ENCODE measurements at regions not wholly inside any gene's neighbourhood (a gene's known extent, or its start where the extent isn't known, plus 50 kb on each side); places are given as distances from the start of the nearest gene placed in this dataset.
"Not testable (repeated sequence)": the region's sequence is repeated elsewhere in the genome, so short reads cannot be mapped to it uniquely, and the experiment has no call there.

DNA sequence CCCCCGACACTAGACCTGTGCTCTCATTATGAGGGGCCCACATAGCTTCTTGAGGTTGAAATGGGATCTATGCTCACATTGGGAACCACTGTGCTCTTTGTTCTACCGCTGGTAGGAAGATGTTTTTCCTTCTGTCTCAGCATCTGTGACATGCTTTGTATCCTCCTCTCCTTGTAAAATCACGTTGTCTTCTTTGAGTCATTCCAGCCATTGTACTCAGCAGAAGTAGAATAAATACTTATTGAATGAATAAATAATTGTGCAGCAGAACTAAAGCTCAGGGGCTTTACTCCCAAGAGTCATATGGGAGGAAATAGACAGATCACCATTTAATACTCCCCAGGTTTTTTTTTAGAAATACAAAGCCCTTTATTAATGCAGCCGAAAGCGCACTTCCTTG is 66.3 kb upstream of the EDEM3 start:
- DNase-seq (ENCODE audit: low read depth in 3 of 3, low spot score in 1 of 3) = no peak

DNA sequence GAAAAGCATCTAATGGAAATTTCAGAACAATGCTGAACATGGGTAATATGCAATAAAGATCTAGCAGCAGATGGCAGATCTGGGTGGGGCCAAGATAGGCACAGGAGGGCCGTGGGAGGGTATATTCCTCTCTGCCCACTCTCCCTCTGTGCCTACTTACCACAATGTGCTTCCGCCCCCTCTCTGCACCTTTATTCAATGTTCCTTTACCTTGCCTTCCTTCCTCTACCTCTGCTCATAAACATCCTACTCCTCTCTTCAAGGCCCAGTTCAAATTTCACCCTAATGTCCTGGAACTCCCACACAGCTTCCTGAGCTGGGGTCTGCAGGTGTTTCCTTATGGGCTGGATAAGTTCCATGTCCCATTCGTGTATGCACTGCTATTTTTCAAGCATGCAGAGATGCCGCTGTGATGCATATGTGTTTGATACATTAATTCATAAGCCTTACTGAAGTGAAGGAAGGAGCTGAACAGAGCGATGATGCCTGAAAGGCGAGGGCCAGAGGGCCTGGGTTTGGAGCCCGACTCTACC is 65.6 kb upstream of the EDEM3 start:
- DNase-seq (ENCODE audit: low read depth in 3 of 3, low spot score in 1 of 3) = no peak

DNA sequence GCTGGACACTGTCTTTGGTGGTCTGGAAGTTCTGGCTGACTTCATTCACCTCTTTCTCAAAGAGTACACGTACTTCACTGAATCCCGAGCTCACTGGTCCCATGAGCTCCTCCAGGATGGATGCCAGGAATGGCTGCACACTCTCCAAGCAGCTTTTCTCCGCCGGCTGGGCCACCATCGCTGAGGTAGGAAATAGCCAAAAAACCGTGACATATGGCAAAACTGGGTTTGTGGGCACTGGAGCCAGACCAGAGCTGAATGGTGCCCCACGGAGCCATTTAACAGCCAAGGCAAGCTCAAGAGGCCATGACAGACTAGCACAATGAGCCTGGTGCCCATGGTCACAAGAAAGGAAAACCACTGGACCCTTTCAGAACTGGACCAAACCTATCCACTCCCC is 64.0 kb upstream of the EDEM3 start:
- no peak for DNase-seq (ENCODE audit: low read depth in 3 of 3, low spot score in 1 of 3)

DNA sequence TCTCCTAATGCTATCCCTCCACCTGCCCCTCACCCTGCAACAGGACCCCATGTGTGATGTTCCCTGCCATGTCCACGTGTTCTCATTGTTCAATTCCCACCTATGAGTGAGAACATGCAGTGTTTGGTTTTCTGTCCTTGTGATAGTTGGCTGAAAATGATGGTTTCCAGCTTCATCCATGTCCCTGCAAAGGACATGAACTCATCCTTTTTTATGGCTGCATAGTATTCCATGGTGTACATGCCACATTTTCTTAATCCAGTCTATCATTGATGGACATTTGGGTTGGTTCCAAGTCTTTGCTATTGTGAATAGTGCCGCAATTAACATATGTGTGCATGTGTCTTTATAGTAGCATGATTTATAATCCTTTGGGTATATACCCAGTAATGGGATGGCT is 62.3 kb upstream of the EDEM3 start:
- not testable (repeated sequence) for DNase-seq (ENCODE audit: low read depth in 3 of 3, low spot score in 1 of 3)

DNA sequence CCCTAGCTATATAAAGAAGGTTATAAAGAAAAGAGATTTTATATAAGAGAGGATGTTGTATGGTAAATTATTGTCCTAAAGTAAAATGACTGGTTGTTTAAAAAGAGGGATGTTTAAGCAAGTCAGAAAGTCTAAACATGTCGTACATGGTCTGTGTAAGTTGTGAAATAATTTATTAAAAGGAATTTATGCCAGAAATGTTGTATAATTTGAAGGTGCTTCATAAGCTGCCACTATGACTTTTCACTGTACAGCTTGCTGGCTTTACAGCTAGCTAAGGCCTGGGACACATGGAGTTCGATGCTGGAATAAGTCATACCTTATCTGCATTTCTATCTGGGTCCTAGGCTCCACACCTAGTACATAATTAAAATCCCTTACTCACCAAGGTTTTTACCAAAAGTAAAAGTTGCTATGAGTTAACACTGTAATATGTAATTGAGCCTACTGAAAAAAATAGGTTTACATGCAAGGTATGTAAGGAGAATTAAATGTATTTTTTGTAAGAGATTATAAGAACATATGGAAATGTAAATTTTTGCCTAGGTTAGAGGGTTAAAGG is 59.0 kb upstream of the EDEM3 start:
- DNase-seq (ENCODE audit: low read depth in 3 of 3, low spot score in 1 of 3) = no peak

DNA sequence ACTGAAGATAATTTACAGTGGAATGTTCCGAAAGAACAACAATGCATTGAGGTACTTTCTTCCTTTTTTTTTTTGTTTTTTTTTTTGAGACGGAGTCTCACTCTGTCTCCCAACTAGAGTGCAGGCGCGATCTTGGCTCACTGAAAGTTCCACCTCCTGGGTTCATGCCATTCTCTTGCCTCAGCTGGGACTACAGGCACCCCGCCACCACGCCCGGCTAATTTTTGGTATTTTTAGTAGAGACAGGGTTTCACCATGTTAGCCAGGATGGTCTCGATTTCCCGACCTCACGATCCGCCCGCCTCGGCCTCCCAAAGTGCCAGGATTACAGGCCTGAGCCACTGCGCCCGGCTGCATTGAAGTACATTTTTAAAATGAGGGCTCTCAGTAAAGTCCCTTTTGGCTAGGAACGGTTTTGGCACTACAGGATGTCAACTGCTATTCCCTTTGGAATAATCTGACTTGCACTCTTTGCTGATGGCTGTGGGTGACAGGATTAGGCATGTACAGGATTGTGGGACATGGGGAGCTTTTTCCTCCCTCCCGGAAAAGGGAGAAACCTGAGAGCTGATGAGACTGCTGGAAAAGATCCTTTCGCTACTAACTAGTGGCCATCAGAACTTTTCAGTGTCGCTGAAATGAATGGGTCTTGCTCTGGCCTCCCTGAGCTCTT is 56.9 kb upstream of the EDEM3 start:
- no peak for DNase-seq (ENCODE audit: low read depth in 3 of 3, low spot score in 1 of 3)

DNA sequence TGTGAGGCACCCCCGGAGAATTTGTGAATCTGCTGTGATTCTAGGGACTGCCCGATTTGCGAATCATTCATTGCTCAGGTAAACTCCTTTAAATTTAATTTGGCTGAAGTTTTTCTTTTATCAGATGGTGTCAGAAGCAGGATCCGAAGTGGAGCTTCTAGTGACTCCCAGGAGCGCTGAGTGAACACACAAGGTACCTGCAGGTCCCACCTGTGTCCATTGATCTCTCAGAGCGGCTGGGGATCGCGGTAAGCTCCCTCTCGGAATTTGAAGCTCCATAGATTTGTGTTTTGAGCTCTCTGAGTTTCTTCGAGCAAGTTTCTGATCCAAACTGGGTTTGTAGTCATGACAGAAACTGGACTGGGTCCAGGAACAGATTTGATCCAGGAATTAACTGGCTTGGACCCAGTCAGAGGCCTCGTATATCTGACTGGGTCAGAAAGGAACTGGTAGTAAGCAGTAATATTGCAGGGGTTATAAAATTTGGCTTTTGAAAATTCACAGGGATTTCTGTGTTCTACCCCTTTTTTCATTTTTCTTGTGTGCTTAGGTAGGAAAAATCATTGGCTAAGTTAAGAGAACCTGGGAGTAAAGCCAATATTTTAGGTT is 56.2 kb upstream of the EDEM3 start:
- DNase-seq (ENCODE audit: low read depth in 3 of 3, low spot score in 1 of 3) = no peak

DNA sequence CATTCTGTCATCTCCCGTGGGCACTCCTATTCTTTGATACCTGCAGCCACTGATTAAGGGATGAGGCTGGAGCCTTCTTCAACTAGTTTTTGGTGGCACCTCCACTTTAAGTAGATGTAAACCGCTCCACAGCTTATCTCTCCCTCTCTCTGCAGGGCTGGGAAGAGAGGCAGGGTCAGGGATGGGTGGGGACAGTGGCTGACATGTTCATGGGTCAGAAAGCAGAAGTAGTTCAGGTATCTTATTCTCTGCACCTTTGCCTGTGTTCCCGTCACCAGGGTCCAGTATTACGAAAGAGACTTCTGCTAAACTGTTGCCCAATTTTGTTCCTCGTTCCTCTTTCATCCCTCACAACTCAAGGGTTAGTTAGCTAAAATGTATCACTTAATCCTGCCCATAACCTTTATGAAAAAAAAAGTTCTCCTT is 51.7 kb upstream of the EDEM3 start:
- no peak for DNase-seq (ENCODE audit: low read depth in 3 of 3, low spot score in 1 of 3)

DNA sequence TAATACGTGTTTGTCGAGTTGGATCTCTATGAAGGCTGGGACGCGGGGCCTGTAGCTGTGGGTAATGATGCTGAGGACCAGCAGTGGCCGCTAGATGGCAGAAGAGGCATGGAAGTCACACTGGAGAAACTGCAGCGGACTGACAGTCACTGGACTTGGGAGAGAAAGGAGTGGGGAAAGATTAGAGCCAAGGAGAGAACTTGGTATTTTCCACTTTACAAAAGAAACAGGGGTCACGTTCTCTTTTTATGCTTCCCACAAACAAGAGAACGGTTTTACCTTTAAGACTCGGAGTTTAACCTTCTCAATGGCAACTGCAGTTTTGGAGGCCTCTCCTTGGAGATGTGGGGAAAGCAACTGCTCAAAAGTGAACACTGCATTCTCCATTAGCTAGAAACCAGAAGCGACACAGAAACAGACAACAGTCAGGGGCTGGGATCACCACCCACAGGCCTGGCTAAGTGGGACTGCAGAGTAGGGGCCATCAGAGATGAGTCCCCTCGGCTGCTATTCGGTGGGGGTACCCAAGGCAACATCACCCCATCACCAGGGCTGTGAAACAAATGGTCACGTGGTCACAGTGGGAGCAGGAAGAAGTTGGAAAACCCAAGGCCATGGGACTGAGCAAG is 51.1 kb upstream of the EDEM3 start:
- DNase-seq (ENCODE audit: low read depth in 3 of 3, low spot score in 1 of 3) = peak; percentile 59 to 79 (median 71)
